ENCODE measurements at regions not wholly inside any gene's neighbourhood (a gene's known extent, or its start where the extent isn't known, plus 50 kb on each side); places are given as distances from the start of the nearest gene placed in this dataset.

GRCh38 chr4:136928957-136929411 is 603.3 kb downstream of the PCDH18 start:
- H3K36me3 ChIP-seq (ENCODE audit: control insufficient read depth in 3 of 3, insufficient read depth in 3 of 3, low read length in 3 of 3) = no peaks in the 10 kb centered on the region
- no peak overlapping the region for H3K27ac ChIP-seq (ENCODE audit: low read depth, low read length)
- H3K9ac ChIP-seq (ENCODE audit: low read depth in 1 of 3, low read length in 3 of 3) = no peak overlapping the region
- no peak overlapping the region for H3K4me3 ChIP-seq (ENCODE audit: low read length in 3 of 3)
- no peaks in the 10 kb centered on the region for H3K4me1 ChIP-seq (ENCODE audit: control insufficient read depth in 3 of 3, insufficient read depth in 3 of 3, low read length in 3 of 3)
- no peaks in the 10 kb centered on the region for H3K9me3 ChIP-seq (ENCODE audit: control insufficient read depth in 3 of 3, low read length in 3 of 3)
- no peaks in the 10 kb centered on the region for H3K27me3 ChIP-seq (ENCODE audit: control insufficient read depth in 3 of 3, insufficient read depth in 3 of 3, low read length in 3 of 3)

DNA sequence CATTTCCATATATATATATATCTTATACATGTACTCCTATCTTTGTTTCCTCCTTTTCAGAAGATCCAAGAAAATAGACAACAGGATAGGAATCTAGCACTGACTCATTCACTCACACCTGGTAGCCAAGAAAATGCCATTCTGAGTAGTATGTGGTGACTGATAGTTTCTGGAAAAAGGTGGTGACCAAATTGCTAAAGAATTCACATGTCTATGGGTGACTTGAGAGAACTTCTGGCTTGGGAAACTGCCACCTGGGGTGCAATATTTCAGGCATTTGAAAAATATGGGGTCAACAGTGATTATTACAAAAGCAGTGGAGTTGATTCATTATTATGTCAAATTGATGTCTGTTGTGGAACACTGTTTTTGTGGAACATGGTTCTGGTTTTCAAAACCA is 605.1 kb downstream of the PCDH18 start:
- H3K9ac ChIP-seq (ENCODE audit: low read depth in 1 of 3, low read length in 3 of 3) = no peak overlapping the region
- no peaks in the 10 kb centered on the region for H3K36me3 ChIP-seq (ENCODE audit: control insufficient read depth in 3 of 3, insufficient read depth in 3 of 3, low read length in 3 of 3)
- H3K27ac ChIP-seq (ENCODE audit: low read depth, low read length) = no peak overlapping the region
- H3K4me1 ChIP-seq (ENCODE audit: control insufficient read depth in 3 of 3, insufficient read depth in 3 of 3, low read length in 3 of 3) = no peaks in the 10 kb centered on the region
- H3K9me3 ChIP-seq (ENCODE audit: control insufficient read depth in 3 of 3, low read length in 3 of 3) = no peaks in the 10 kb centered on the region
- no peak overlapping the region for H3K4me3 ChIP-seq (ENCODE audit: low read length in 3 of 3)
- no peaks in the 10 kb centered on the region for H3K27me3 ChIP-seq (ENCODE audit: control insufficient read depth in 3 of 3, insufficient read depth in 3 of 3, low read length in 3 of 3)

DNA sequence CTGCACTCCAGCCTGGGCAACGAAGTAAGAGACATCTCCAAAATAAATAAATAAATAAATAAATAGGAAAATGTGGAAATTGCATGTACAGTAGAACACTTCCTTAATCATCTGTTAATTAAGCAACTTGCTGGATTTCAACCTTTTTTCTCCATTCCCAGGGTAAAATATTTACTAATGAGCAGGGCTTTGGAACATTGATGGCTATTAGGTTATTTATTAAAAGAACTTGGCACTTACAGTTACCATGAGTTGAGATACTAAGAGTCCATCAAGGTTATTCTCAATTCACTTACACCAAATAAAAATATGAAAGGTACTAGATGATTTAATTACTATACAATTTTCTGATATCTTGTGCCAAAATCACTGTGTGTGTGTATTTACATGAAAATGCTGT is 607.1 kb downstream of the PCDH18 start:
- no peaks in the 10 kb centered on the region for H3K9me3 ChIP-seq (ENCODE audit: control insufficient read depth in 3 of 3, low read length in 3 of 3)
- H3K36me3 ChIP-seq (ENCODE audit: control insufficient read depth in 3 of 3, insufficient read depth in 3 of 3, low read length in 3 of 3) = no peaks in the 10 kb centered on the region
- no peak overlapping the region for H3K4me3 ChIP-seq (ENCODE audit: low read length in 3 of 3)
- no peak overlapping the region for H3K9ac ChIP-seq (ENCODE audit: low read depth in 1 of 3, low read length in 3 of 3)
- no peaks in the 10 kb centered on the region for H3K4me1 ChIP-seq (ENCODE audit: control insufficient read depth in 3 of 3, insufficient read depth in 3 of 3, low read length in 3 of 3)
- H3K27me3 ChIP-seq (ENCODE audit: control insufficient read depth in 3 of 3, insufficient read depth in 3 of 3, low read length in 3 of 3) = no peaks in the 10 kb centered on the region
- no peak overlapping the region for H3K27ac ChIP-seq (ENCODE audit: low read depth, low read length)

- no peaks in the 10 kb centered on the region for H3K36me3 ChIP-seq (ENCODE audit: control insufficient read depth in 3 of 3, insufficient read depth in 3 of 3, low read length in 3 of 3)
- no peak overlapping the region for H3K9ac ChIP-seq (ENCODE audit: low read depth in 1 of 3, low read length in 3 of 3)
- H3K9me3 ChIP-seq (ENCODE audit: control insufficient read depth in 3 of 3, low read length in 3 of 3) = peaks cover 0 to 2% (median 0%) of the 10 kb centered on the region in 3 donors
- H3K27me3 ChIP-seq (ENCODE audit: control insufficient read depth in 3 of 3, insufficient read depth in 3 of 3, low read length in 3 of 3) = no peaks in the 10 kb centered on the region
- H3K4me3 ChIP-seq (ENCODE audit: low read length in 3 of 3) = no peak overlapping the region
- H3K27ac ChIP-seq (ENCODE audit: low read depth, low read length) = no peak overlapping the region
- no peaks in the 10 kb centered on the region for H3K4me1 ChIP-seq (ENCODE audit: control insufficient read depth in 3 of 3, insufficient read depth in 3 of 3, low read length in 3 of 3)
Measured at GRCh38 chr4:136922066-136922465, 610.2 kb downstream of the PCDH18 start.

- peaks cover 0 to 2% (median 0%) of the 10 kb centered on the region in 3 donors for H3K9me3 ChIP-seq (ENCODE audit: control insufficient read depth in 3 of 3, low read length in 3 of 3)
- H3K4me1 ChIP-seq (ENCODE audit: control insufficient read depth in 3 of 3, insufficient read depth in 3 of 3, low read length in 3 of 3) = no peaks in the 10 kb centered on the region
- H3K27me3 ChIP-seq (ENCODE audit: control insufficient read depth in 3 of 3, insufficient read depth in 3 of 3, low read length in 3 of 3) = no peaks in the 10 kb centered on the region
- H3K36me3 ChIP-seq (ENCODE audit: control insufficient read depth in 3 of 3, insufficient read depth in 3 of 3, low read length in 3 of 3) = no peaks in the 10 kb centered on the region
- no peak overlapping the region for H3K27ac ChIP-seq (ENCODE audit: low read depth, low read length)
- no peak overlapping the region for H3K9ac ChIP-seq (ENCODE audit: low read depth in 1 of 3, low read length in 3 of 3)
- no peak overlapping the region for H3K4me3 ChIP-seq (ENCODE audit: low read length in 3 of 3)
Measured at GRCh38 chr4:136920092-136920881, 612.0 kb downstream of the PCDH18 start.

DNA sequence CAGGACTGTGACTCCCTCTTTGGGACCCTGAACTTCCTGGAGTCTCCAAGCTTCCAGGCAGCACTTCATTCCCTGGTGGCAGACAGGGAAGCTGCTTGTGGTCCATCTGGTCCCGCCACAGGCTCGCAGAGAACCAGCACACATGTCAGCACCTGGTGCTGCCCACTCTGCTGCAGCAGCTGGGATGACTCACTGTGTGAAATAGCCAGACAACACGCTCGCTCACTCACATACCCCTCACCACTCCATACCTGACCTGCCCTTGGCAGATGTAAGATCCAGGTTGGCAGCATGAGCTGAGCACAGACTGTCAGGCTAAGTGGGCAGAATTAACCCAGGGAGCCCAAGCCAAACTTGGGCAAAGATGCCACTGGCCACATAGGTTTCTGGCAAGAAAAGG is 613.5 kb downstream of the PCDH18 start:
- Histone ChIP-seq H3K9me3 (ENCODE audit: control insufficient read depth in 3 of 3, low read length in 3 of 3) (peaks cover 0 to 2% (median 0%) of the 10 kb centered on the region in 3 donors), H3K36me3 (ENCODE audit: control insufficient read depth in 3 of 3, insufficient read depth in 3 of 3, low read length in 3 of 3) (no peaks in the 10 kb centered on the region)

DNA sequence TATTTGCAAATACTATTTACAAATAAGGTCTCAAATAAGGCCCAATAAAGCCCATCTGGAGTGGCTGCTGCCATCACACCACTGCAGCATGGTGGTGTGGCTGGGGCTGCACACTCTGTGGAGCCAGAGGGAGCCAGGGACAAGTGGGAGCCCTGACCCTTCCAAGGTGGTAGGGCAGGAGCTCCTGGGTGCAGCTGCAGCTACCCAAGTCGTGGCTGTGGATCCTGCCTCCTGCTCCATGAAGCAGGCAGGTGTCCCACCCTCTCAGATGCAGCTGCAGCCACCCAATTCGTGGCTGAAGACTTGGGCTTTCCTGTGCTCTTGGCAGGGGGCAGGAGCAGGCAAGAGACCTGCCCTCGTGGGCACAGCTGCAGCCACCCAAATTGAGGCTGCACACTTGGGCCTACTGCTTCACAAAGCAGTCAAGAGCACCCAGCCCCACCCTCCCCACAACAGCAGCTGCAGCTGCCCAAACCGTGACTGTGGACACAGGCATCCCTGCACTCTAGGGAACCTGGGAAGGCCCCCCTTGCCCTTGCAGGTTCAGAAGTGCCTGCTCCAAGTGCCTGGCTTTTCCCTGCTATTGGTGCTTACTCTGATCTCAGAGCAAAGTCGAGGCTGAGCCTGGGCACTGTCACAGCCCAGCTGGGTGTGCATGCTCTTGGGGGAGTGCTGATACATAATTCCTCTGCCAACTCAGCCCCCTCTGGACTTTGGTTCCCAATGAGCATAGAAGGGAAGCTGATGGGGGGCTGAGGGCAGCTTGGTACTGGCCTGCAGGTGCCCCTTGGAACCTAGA is 614.8 kb downstream of the PCDH18 start:
- H3K9ac ChIP-seq (ENCODE audit: low read depth in 1 of 3, low read length in 3 of 3) = no peak overlapping the region
- H3K27ac ChIP-seq (ENCODE audit: low read depth, low read length) = no peak overlapping the region
- no peak overlapping the region for H3K4me3 ChIP-seq (ENCODE audit: low read length in 3 of 3)
- H3K4me1 ChIP-seq (ENCODE audit: control insufficient read depth in 3 of 3, insufficient read depth in 3 of 3, low read length in 3 of 3) = no peaks in the 10 kb centered on the region
- H3K9me3 ChIP-seq (ENCODE audit: control insufficient read depth in 3 of 3, low read length in 3 of 3) = peaks cover 0 to 2% (median 0%) of the 10 kb centered on the region in 3 donors
- H3K27me3 ChIP-seq (ENCODE audit: control insufficient read depth in 3 of 3, insufficient read depth in 3 of 3, low read length in 3 of 3) = no peaks in the 10 kb centered on the region
- no peaks in the 10 kb centered on the region for H3K36me3 ChIP-seq (ENCODE audit: control insufficient read depth in 3 of 3, insufficient read depth in 3 of 3, low read length in 3 of 3)

More for the DNA sequence above, 613.5 kb downstream of the PCDH18 start:
- Histone ChIP-seq H3K27me3 (ENCODE audit: control insufficient read depth in 3 of 3, insufficient read depth in 3 of 3, low read length in 3 of 3) (no peaks in the 10 kb centered on the region), H3K9ac (ENCODE audit: low read depth in 1 of 3, low read length in 3 of 3) (no peak overlapping the region), H3K4me3 (ENCODE audit: low read length in 3 of 3) (no peak overlapping the region), H3K4me1 (ENCODE audit: control insufficient read depth in 3 of 3, insufficient read depth in 3 of 3, low read length in 3 of 3) (no peaks in the 10 kb centered on the region), H3K27ac (ENCODE audit: low read depth, low read length) (no peak overlapping the region)

- no peak overlapping the region for H3K9ac ChIP-seq (ENCODE audit: low read depth in 1 of 3, low read length in 3 of 3)
- H3K36me3 ChIP-seq (ENCODE audit: control insufficient read depth in 3 of 3, insufficient read depth in 3 of 3, low read length in 3 of 3) = no peaks in the 10 kb centered on the region
- no peaks in the 10 kb centered on the region for H3K4me1 ChIP-seq (ENCODE audit: control insufficient read depth in 3 of 3, insufficient read depth in 3 of 3, low read length in 3 of 3)
- no peak overlapping the region for H3K4me3 ChIP-seq (ENCODE audit: low read length in 3 of 3)
- H3K27me3 ChIP-seq (ENCODE audit: control insufficient read depth in 3 of 3, insufficient read depth in 3 of 3, low read length in 3 of 3) = no peaks in the 10 kb centered on the region
- H3K27ac ChIP-seq (ENCODE audit: low read depth, low read length) = no peak overlapping the region
- no peaks in the 10 kb centered on the region for H3K9me3 ChIP-seq (ENCODE audit: control insufficient read depth in 3 of 3, low read length in 3 of 3)
Measured at GRCh38 chr4:136909626-136910025, 622.7 kb downstream of the PCDH18 start.

DNA sequence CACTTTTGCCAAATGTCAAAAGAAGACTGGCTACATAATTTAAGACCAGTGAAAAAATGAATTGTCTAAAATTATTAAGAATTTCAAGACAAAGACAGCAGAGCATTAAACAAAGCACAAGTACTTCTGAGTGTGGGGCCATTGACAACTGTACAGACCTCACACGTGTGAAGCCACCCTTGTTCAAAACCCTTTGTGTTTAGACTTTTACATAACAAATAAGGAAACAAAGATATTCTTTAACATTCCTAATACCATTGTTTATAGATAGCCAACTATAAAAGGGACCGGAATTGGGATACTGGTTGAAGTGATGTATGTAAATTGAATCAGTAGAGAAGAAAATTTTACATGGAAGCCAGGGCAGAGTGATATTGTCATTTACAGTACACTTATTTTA is 624.2 kb downstream of the PCDH18 start:
- Histone ChIP-seq H3K27me3 (ENCODE audit: control insufficient read depth in 3 of 3, insufficient read depth in 3 of 3, low read length in 3 of 3) (no peaks in the 10 kb centered on the region), H3K27ac (ENCODE audit: low read depth, low read length) (no peak overlapping the region), H3K36me3 (ENCODE audit: control insufficient read depth in 3 of 3, insufficient read depth in 3 of 3, low read length in 3 of 3) (no peaks in the 10 kb centered on the region), H3K9me3 (ENCODE audit: control insufficient read depth in 3 of 3, low read length in 3 of 3) (no peaks in the 10 kb centered on the region), H3K4me1 (ENCODE audit: control insufficient read depth in 3 of 3, insufficient read depth in 3 of 3, low read length in 3 of 3) (no peaks in the 10 kb centered on the region), H3K4me3 (ENCODE audit: low read length in 3 of 3) (no peak overlapping the region), H3K9ac (ENCODE audit: low read depth in 1 of 3, low read length in 3 of 3) (no peak overlapping the region)

DNA sequence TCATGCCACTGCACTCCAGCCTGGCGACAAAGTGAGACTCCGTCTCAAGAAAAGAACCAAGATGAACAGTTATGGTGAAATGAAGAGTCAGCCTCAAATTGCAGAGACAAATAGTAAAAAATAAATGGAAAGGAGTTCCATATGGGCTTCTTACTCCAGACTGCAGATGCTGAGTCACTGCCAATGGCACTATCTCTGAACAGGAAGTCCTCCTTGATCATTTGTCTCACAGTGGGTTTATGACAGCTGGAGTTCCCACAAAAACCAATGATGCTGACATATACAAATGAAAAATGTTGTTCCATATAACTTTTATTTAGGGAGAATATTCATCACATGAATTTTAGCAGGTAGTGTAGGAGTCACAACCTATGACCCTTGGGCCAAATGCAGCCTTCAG is 631.6 kb downstream of the PCDH18 start:
- H3K4me3 ChIP-seq (ENCODE audit: low read length in 3 of 3) = no peak overlapping the region
- no peaks in the 10 kb centered on the region for H3K36me3 ChIP-seq (ENCODE audit: control insufficient read depth in 3 of 3, insufficient read depth in 3 of 3, low read length in 3 of 3)
- H3K9me3 ChIP-seq (ENCODE audit: control insufficient read depth in 3 of 3, low read length in 3 of 3) = no peaks in the 10 kb centered on the region
- H3K27me3 ChIP-seq (ENCODE audit: control insufficient read depth in 3 of 3, insufficient read depth in 3 of 3, low read length in 3 of 3) = no peaks in the 10 kb centered on the region
- no peaks in the 10 kb centered on the region for H3K4me1 ChIP-seq (ENCODE audit: control insufficient read depth in 3 of 3, insufficient read depth in 3 of 3, low read length in 3 of 3)
- H3K9ac ChIP-seq (ENCODE audit: low read depth in 1 of 3, low read length in 3 of 3) = no peak overlapping the region
- H3K27ac ChIP-seq (ENCODE audit: low read depth, low read length) = no peak overlapping the region
